ENCODE measurements at regions not wholly inside any gene's neighbourhood (a gene's known extent, or its start where the extent isn't known, plus 50 kb on each side); places are given as distances from the start of the nearest gene placed in this dataset.
A peak's percentile ranks its signal among the peaks of the same experiment; 100 is the strongest.

DNA sequence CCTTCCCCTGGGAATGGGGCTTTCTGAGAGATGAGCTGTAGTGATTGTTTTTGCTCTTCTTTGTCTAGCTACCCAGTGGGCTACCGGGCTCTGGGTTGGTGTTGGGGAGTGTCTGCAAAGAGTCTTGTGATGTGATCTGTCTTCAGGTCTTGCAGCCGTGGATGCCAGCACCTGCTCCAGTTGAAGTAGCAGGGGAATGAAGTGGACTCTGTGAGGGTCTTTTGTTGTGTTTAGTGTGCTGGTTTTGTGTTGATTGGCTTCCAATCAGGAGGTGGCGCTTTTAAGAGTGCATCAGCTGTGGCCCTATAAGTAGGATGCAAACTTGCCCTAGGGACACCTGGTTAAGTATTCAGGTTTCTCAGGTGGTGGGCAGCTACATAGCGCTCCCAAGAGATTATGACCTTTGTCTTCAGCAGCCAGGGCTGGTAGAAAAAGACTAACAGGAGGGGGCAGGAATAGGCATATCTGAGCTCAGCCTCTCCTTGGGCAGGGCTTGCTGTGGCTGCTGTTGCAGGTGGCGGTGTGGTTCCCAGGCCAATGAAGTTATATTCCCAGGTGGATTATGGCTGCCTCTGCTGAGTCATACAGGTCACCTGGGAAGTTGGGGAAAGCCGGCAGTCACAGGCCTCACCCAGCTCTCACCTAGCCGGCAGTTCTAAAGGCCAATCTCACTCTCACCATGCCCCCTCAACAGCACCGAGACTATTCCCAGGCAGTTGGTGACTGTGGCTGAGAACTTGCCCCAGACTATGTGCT is 315.7 kb upstream of the C11orf87 start:
- DNase-seq (ENCODE audit: low read depth, low spot score), result no peak

DNA sequence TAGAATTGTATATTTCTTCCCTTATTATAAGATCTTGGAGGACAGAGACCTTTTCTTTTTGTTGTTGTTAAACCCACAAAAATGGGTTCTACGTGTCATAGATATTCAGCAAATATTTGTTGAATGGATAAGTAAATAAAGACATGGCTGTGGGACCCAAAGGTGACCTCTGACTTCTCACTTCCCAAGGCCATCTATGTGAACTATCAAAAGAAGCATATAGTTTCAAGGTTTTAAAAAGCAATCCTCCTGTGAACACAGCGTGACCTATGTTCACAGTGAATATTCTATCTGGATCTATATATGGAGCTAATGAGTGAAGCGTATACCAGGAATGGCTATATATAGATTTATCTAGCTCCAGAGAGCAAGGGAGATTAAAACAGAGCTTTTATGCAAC is 312.8 kb upstream of the C11orf87 start:
- no peak for DNase-seq (ENCODE audit: low read depth, low spot score)

- no peak for DNase-seq (ENCODE audit: low read depth, low spot score)
Observed at GRCh38 chr11:109109571-109110315, 312.2 kb upstream of the C11orf87 start.

GRCh38 chr11:109112261-109112660 is 309.7 kb upstream of the C11orf87 start:
- DNase-seq (ENCODE audit: low read depth, low spot score), result no peak

DNA sequence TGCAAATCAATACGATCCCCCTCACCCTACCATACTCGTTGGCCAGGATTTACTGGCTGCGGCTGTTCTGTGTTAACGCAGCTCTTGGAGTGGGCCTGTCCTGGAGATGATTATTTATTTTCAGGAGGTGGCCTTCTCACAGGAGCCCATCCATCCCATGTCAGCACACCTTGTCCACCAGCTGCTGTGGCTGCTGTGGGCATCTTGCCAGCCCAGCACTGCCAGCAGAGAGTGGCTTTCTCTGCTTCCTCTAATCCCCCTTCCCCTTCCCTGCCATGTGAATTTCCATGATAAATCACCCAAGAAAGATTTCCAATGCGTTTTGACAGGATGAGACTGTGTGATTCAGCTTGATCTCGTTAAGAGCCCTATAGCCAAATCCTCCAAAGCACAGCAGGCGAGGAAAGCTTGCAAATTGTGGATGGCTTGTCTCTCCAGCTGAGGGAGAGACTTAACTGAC is 309.1 kb upstream of the C11orf87 start:
- peak; percentile 42 for DNase-seq (ENCODE audit: low read depth, low spot score)

DNA sequence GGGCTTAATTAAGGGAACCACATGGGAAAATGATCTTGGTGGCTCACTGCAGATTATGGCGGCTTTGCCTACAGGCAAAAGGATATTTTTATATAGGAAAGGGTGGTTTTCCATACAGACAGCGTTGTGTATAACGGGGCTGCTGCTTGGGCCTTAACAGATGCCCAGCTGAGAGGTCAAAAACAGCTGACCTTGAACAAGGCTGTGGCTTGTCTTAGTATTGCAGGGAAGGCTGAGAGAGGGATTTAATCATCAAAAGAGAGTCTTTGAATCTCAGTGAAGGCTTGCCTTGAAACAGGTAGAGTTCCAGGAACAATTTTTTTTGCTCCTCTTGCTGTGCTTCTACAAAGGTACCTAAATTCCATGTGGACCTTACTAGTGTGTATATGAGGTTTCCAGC is 301.6 kb upstream of the C11orf87 start:
- no peak for DNase-seq (ENCODE audit: low read depth, low spot score)

- DNase-seq (ENCODE audit: low read depth, low spot score), result no peak
Observed at GRCh38 chr11:109121173-109121932, 300.6 kb upstream of the C11orf87 start.

GRCh38 chr11:109123816-109124787 is 297.9 kb upstream of the C11orf87 start:
- peak; percentile 79 for DNase-seq (ENCODE audit: low read depth, low spot score)

DNA sequence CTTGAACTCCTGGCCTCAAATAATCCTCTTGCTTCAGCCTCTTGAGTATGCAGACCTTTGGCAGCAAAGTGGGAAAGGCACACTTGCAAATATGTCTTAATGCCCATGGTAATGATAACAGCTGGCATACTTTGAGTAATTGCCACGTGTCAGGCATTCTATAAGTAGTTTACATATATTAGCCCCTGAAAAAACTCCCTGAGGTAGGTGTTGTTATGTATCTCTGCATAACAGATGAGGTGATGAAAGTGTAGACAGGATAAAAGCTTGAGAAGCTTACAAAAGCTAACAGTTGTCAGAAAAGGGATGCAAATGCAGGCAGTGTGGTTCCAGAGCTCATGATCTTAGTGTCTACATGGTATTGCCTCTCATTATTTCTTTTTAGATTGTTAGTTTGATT is 291.1 kb upstream of the C11orf87 start:
- DNase-seq (ENCODE audit: low read depth, low spot score), result no peak

- no peak for DNase-seq (ENCODE audit: low read depth, low spot score)
Observed at GRCh38 chr11:109132539-109132938, 289.5 kb upstream of the C11orf87 start.

DNA sequence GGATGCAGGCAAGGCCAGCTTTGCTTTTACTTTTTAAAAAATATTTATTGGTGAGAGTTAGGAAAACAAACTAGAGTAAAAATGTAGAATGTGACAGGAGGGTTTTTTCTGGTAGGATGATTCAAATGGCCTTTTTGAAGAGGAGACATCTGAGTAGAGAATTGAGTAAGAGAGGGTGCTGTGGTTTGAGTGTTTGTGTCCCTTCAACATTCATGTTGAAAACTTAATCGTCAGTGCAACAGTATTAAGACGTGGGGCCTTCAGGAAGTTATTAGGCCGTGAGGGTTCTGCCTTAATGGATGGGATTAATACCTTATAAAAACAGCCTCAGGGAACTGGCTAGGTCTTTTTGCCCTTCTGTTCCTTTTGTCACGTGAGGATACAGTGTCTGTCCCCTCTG is 288.8 kb upstream of the C11orf87 start:
- DNase-seq (ENCODE audit: low read depth, low spot score), result no peak

- DNase-seq (ENCODE audit: low read depth, low spot score), result no peak
Observed at GRCh38 chr11:109135627-109136026, 286.4 kb upstream of the C11orf87 start.

- DNase-seq (ENCODE audit: low read depth, low spot score), result no peak
Observed at GRCh38 chr11:109138196-109138595, 283.8 kb upstream of the C11orf87 start.

DNA sequence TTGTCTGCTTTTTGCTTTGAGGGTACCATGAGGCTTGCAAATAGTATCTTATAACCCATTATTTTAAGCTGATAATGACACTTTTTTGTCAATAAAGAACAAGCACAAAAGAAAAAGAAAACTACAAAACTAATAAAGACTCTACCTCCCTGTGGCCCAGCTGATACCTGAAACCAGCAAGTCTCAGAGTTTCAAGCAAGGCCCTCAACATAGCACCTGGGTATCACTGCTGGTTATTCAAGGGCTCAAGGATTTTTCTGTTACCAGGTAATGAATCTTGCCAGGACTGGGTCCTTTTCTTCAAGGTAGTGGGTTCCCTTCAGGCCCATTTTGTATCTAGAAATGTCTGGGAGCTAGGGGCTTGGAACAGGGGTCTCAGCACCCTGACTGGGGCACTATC is 281.6 kb upstream of the C11orf87 start:
- no peak for DNase-seq (ENCODE audit: low read depth, low spot score)

DNA sequence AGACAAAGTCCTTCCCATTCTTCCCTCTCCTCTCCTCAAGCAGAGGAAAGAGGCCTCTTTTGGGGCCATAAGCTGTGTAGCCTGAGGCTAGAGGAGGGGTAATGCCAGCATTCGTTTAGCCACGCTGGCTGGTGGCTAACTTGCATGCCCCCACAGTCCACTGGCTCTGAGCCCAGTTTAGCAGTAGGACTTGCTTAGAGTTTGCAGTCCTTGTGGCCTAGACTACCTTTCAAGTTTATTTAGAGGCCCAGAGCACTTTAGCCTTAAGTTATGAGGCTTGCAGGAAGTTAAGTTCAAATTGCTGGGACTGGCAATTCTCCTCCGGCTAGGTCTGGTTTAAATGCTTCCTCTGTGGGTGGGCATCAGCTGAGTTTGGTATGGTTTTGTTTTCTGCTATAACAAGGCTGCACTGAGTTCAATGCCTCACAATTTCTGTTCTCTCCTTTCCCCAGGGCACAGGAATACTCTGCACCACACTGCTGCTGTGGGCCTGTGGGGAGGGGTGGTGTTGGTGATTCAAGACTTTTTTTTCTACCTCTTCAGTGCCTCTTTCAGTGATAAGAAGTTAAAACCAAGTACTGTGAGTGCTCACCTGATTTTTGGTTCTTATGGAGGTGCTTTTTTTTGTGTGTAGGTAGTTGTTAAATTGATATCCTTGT is 281.0 kb upstream of the C11orf87 start:
- no peak for DNase-seq (ENCODE audit: low read depth, low spot score)

DNA sequence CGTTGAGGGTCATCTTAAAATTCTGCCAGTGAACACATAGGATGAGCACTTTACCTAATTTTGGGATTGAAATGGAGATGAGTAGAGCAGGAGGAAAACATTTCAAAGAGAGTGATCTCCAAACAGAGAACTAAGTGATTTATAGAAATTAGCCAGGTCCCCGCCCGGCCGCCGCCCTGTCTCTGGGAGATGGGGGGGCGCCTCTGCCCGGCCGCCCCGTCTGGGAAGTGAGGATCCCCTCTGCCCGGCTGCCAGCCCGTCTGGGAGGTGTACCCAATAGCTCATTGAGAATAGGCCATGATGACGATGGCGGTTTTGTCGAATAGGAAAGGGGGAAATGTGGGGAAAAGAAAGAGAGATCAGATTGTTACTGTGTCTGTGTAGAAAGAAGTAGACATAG is 276.7 kb upstream of the C11orf87 start:
- DNase-seq (ENCODE audit: low read depth, low spot score), result no peak

- no peak for DNase-seq (ENCODE audit: low read depth, low spot score)
Observed at GRCh38 chr11:109147726-109148125, 274.3 kb upstream of the C11orf87 start.

- DNase-seq (ENCODE audit: low read depth, low spot score), result peak; percentile 2
Observed at GRCh38 chr11:109148669-109149068, 273.3 kb upstream of the C11orf87 start.

DNA sequence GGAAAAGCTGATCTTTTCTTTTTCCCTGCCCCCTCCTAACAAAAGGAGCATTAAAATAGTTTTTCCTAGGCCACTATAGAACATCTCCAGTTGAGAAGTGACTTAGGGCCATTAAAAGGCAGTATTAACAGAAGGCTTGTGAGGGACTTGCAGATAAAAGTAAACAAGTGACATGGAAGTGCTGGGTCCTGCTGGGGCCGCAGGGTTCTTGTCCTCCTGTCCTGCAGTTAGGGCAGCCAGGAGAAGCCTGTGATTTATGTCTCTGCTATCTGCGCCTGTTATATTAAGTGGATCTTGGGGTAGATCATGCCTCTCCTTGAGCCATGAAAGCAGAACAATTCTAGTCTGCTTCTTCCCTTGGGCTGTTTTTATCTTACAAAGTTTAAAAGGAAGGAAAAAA is 271.4 kb upstream of the C11orf87 start:
- DNase-seq (ENCODE audit: low read depth, low spot score), result no peak

DNA sequence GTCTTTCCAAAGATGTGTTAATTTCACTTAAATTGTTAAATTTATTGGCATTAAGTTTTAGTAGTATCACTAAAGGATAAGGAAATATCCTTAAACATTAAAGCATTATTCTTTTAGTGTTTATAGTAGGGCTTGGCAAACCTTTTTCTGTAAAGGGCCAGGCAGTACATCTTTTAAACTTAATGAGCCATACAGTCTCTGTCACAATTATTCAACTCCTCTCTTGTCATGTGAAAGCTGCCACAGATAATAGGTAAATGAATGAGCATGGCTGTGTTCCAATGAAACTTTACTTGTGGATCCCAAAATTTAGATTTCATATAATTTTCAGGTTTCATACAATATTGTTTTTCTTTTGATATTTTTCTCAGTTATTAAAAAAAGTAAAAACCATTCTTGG is 268.2 kb upstream of the C11orf87 start:
- DNase-seq (ENCODE audit: low read depth, low spot score), result no peak

DNA sequence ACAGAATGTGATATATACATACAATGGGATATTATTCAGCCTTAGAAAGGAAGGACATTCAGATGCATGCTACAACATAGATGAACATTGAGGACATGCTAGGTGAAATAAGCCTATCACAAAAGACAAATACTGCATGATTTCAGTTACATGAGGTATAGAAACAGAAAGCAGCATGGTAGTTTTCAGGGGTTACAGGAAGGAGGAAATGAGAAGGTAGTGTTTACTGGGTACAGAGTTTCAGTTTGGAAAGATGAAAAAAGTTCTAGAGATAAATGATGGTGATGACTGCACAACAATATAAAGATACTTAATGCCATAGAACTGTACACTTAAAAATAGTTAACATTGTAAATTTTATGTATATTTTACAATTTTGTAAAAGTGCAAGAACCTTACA is 266.7 kb upstream of the C11orf87 start:
- DNase-seq (ENCODE audit: low read depth, low spot score), result no peak

Data from astrocyte of the hippocampus (primary cell).